ENCODE measurements at regions not wholly inside any gene's neighbourhood (a gene's known extent, or its start where the extent isn't known, plus 50 kb on each side); places are given as distances from the start of the nearest gene placed in this dataset.

- TF ChIP-seq CTCF (IDR thresholded peaks at IDR 0.05) = no peak
- Histone ChIP-seq H3K36me3 (ENCODE audit: insufficient read depth in 1 of 2, low read depth in 1 of 2) (no peaks in the 10 kb centered on the region), H3K27ac (no peak overlapping the region), H3K9me3 (no peaks in the 10 kb centered on the region), H3K4me1 (peaks cover 18% of the 10 kb centered on the region), H3K27me3 (ENCODE audit: insufficient read depth in 3 of 3, low read length in 2 of 3) (no peaks in the 10 kb centered on the region), H3K4me3 (no peak overlapping the region)
- DNase-seq (no peak), ATAC-seq (no peak)
- intact Hi-C loops (cut with DNase I) = no loop called here
- 88 to 94% (median 89%) methylated on average over 2 of the region's 2 CpGs for WGBS, 3 donors
These were observed 66.0 kb downstream of the ACTL7B start for GRCh38 chr9:108789742-108790141.

GRCh38 chr9:108787690-108788048, 68.1 kb downstream of the ACTL7B start:
- WGBS, 3 donors = 90 to 97% (median 91%) methylated on average over 7 of the region's 7 CpGs
- Histone ChIP-seq H3K27ac (no peak overlapping the region), H3K27me3 (ENCODE audit: insufficient read depth in 3 of 3, low read length in 2 of 3) (no peaks in the 10 kb centered on the region), H3K4me3 (no peak overlapping the region), H3K4me1 (peaks cover 26% of the 10 kb centered on the region), H3K36me3 (ENCODE audit: insufficient read depth in 1 of 2, low read depth in 1 of 2) (no peaks in the 10 kb centered on the region), H3K9me3 (no peaks in the 10 kb centered on the region)
- ATAC-seq (peak in 1 of 4 donors; percentile 22), DNase-seq (no peak)
- TF ChIP-seq CTCF (IDR thresholded peaks at IDR 0.05) = no peak
- intact Hi-C loops (cut with DNase I) = no loop called here

- no peak for DNase-seq
- 56 to 80% (median 62%) methylated on average over 5 of the region's 5 CpGs for WGBS, 3 donors
- intact Hi-C loops (cut with DNase I) = no loop called here
These were observed 68.7 kb downstream of the ACTL7B start for GRCh38 chr9:108786901-108787689.

GRCh38 chr9:108786322-108786721, 69.5 kb downstream of the ACTL7B start:
- no peak overlapping the region for H3K27ac ChIP-seq
- H3K9me3 ChIP-seq = no peaks in the 10 kb centered on the region
- peak in 2 of 4 donors; percentile 29 to 38 for ATAC-seq
- peaks cover 26% of the 10 kb centered on the region for H3K4me1 ChIP-seq
- intact Hi-C loops (cut with DNase I) = no loop called here
- H3K36me3 ChIP-seq (ENCODE audit: insufficient read depth in 1 of 2, low read depth in 1 of 2) = no peaks in the 10 kb centered on the region
- no peak overlapping the region for H3K4me3 ChIP-seq
- no peaks in the 10 kb centered on the region for H3K27me3 ChIP-seq (ENCODE audit: insufficient read depth in 3 of 3, low read length in 2 of 3)
- 36 to 49% (median 39%) methylated on average over 4 of the region's 4 CpGs for WGBS, 3 donors
- no peak for DNase-seq
- no peak for TF ChIP-seq CTCF (IDR thresholded peaks at IDR 0.05)

More at GRCh38 chr9:108786901-108787689, 68.7 kb downstream of the ACTL7B start:
- no peak overlapping the region for H3K4me3 ChIP-seq
- H3K9me3 ChIP-seq = no peaks in the 10 kb centered on the region
- H3K36me3 ChIP-seq (ENCODE audit: insufficient read depth in 1 of 2, low read depth in 1 of 2) = no peaks in the 10 kb centered on the region
- ATAC-seq = peak in 3 of 4 donors; percentile 36 to 51 (median 51)
- H3K4me1 ChIP-seq = peaks cover 26% of the 10 kb centered on the region
- no peaks in the 10 kb centered on the region for H3K27me3 ChIP-seq (ENCODE audit: insufficient read depth in 3 of 3, low read length in 2 of 3)
- TF ChIP-seq CTCF (IDR thresholded peaks at IDR 0.05) = no peak
- no peak overlapping the region for H3K27ac ChIP-seq

GRCh38 chr9:108784998-108785397, 70.8 kb downstream of the ACTL7B start:
- TF ChIP-seq CTCF (IDR thresholded peaks at IDR 0.05) = no peak
- intact Hi-C loops (cut with DNase I) = no loop called here
- DNase-seq (no peak), ATAC-seq (peak in 3 of 4 donors; percentile 33 to 65 (median 34))
- Histone ChIP-seq H3K27ac (no peak overlapping the region), H3K27me3 (ENCODE audit: insufficient read depth in 3 of 3, low read length in 2 of 3) (no peaks in the 10 kb centered on the region), H3K4me1 (peaks cover 26% of the 10 kb centered on the region), H3K36me3 (ENCODE audit: insufficient read depth in 1 of 2, low read depth in 1 of 2) (no peaks in the 10 kb centered on the region), H3K4me3 (no peak overlapping the region), H3K9me3 (no peaks in the 10 kb centered on the region)
- WGBS, 3 donors = 7 to 25% (median 25%) methylated on average over 3 of the region's 3 CpGs
